ENCODE measurements at regions not wholly inside any gene's neighbourhood (a gene's known extent, or its start where the extent isn't known, plus 50 kb on each side); places are given as distances from the start of the nearest gene placed in this dataset.

GRCh38 chr3:143210141-143210540 lies 90.6 kb downstream of the CHST2 start:
- TF ChIP-seq NFIC (IDR thresholded peaks at IDR 0.05) (no peak), CREB1 (IDR thresholded peaks at IDR 0.05; ENCODE audit: low read depth) (no peak), USF1 (IDR thresholded peaks at IDR 0.05) (no peak), MAX (IDR thresholded peaks at IDR 0.05) (no peak), ZBTB7A (IDR thresholded peaks at IDR 0.05; ENCODE audit: low read depth) (no peak), YY1 (IDR thresholded peaks at IDR 0.05; ENCODE audit: low read depth) (no peak), TAF1 (IDR thresholded peaks at IDR 0.05; ENCODE audit: low read depth) (no peak), CEBPB (IDR thresholded peaks at IDR 0.05) (no peak), TEAD4 (IDR thresholded peaks at IDR 0.05) (no peak), EP300 (IDR thresholded peaks at IDR 0.05; ENCODE audit: borderline replicate concordance) (no peak), REST (IDR thresholded peaks at IDR 0.05; ENCODE audit: low read depth) (no peak), RAD21 (IDR thresholded peaks at IDR 0.05; ENCODE audit: low read depth) (no peak)

DNA sequence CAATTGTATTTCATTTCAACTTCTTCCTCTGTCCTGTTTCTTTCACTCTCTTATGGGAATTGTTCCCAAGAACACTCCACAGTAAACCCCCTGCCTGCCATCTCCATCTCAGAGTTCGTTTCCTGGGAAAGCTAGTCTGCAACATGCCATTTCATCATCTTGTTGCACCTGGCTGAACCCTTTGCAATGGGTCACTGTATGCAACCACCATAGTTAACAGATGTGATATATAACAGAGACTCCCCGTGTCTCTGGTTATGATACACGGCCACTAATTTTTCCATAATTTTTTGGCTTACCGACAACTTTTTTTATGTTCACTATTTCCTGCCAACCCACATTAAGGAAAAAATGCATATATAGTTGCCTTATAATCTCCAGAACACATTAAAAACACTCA lies 95.5 kb downstream of the CHST2 start:
- no peak for TF ChIP-seq ZBTB7A (IDR thresholded peaks at IDR 0.05; ENCODE audit: low read depth)
- TF ChIP-seq EP300 (IDR thresholded peaks at IDR 0.05; ENCODE audit: borderline replicate concordance), result no peak
- TF ChIP-seq RAD21 (IDR thresholded peaks at IDR 0.05; ENCODE audit: low read depth), result no peak
- no peak for TF ChIP-seq TEAD4 (IDR thresholded peaks at IDR 0.05)
- TF ChIP-seq CEBPB (IDR thresholded peaks at IDR 0.05), result no peak
- TF ChIP-seq MAX (IDR thresholded peaks at IDR 0.05), result no peak
- TF ChIP-seq TAF1 (IDR thresholded peaks at IDR 0.05; ENCODE audit: low read depth), result no peak
- no peak for TF ChIP-seq NFIC (IDR thresholded peaks at IDR 0.05)
- TF ChIP-seq FOXM1 (IDR thresholded peaks at IDR 0.05; ENCODE audit: borderline replicate concordance, low read depth), result no peak
- TF ChIP-seq YY1 (IDR thresholded peaks at IDR 0.05; ENCODE audit: low read depth), result no peak
- no peak for TF ChIP-seq TCF12 (IDR thresholded peaks at IDR 0.05; ENCODE audit: low read depth)
- TF ChIP-seq EGR1 (IDR thresholded peaks at IDR 0.05), result no peak
- no peak for TF ChIP-seq USF1 (IDR thresholded peaks at IDR 0.05)

All from Ishikawa (cell line).